NCI-H2029 treated with DMSO at 0.1 percent for 48 hours (cell line): ENCODE measurements at regions not wholly inside any gene's neighbourhood (a gene's known extent, or its start where the extent isn't known, plus 50 kb on each side); places are given as distances from the start of the nearest gene placed in this dataset.

Experiments used
- DNase-seq: peaks from one replicate; lab custom pipeline; 2025; lab: John Stamatoyannopoulos, UW

- DNase-seq, result no peak
These were observed 519.3 kb upstream of the CADM2 start for GRCh38 chr3:84439476-84439875.

GRCh38 chr3:84440291-84440690, 518.5 kb upstream of the CADM2 start:
- no peak for DNase-seq

- DNase-seq, result no peak
These were observed 516.3 kb upstream of the CADM2 start for GRCh38 chr3:84442533-84442932.

- DNase-seq, result no peak
These were observed 513.9 kb upstream of the CADM2 start for GRCh38 chr3:84444726-84445521.

- no peak for DNase-seq
These were observed 471.5 kb upstream of the CADM2 start for GRCh38 chr3:84487296-84487695.

- no peak for DNase-seq
These were observed 454.0 kb upstream of the CADM2 start for GRCh38 chr3:84504761-84505160.

- no peak for DNase-seq
These were observed 448.8 kb upstream of the CADM2 start for GRCh38 chr3:84510007-84510406.

- no peak for DNase-seq
These were observed 435.9 kb upstream of the CADM2 start for GRCh38 chr3:84522893-84523292.

GRCh38 chr3:84536916-84537315, 421.9 kb upstream of the CADM2 start:
- DNase-seq, result no peak

- no peak for DNase-seq
These were observed 420.2 kb upstream of the CADM2 start for GRCh38 chr3:84538597-84538996.

- DNase-seq, result no peak
These were observed 411.6 kb upstream of the CADM2 start for GRCh38 chr3:84547207-84547606.

- DNase-seq, result peak; percentile 94
These were observed 410.5 kb upstream of the CADM2 start for GRCh38 chr3:84547971-84548970.

- no peak for DNase-seq
These were observed 403.2 kb upstream of the CADM2 start for GRCh38 chr3:84555629-84556028.

- DNase-seq, result no peak
These were observed 392.5 kb upstream of the CADM2 start for GRCh38 chr3:84566256-84566655.

- no peak for DNase-seq
These were observed 391.0 kb upstream of the CADM2 start for GRCh38 chr3:84567796-84568195.

GRCh38 chr3:84573962-84574361, 384.8 kb upstream of the CADM2 start:
- DNase-seq, result no peak

GRCh38 chr3:84586427-84586826, 372.4 kb upstream of the CADM2 start:
- no peak for DNase-seq

GRCh38 chr3:84600703-84601225, 358.0 kb upstream of the CADM2 start:
- no peak for DNase-seq

GRCh38 chr3:84601303-84601702, 357.5 kb upstream of the CADM2 start:
- no peak for DNase-seq

- no peak for DNase-seq
These were observed 337.0 kb upstream of the CADM2 start for GRCh38 chr3:84621823-84622222.

- DNase-seq, result no peak
These were observed 324.1 kb upstream of the CADM2 start for GRCh38 chr3:84634668-84635067.

- DNase-seq, result no peak
These were observed 321.5 kb upstream of the CADM2 start for GRCh38 chr3:84637272-84637671.

- DNase-seq, result no peak
These were observed 292.3 kb upstream of the CADM2 start for GRCh38 chr3:84666468-84666867.
